RPMI7951 (cell line): ENCODE measurements at regions not wholly inside any gene's neighbourhood (a gene's known extent, or its start where the extent isn't known, plus 50 kb on each side); places are given as distances from the start of the nearest gene placed in this dataset.
"Not testable (repeated sequence)": the region's sequence is repeated elsewhere in the genome, so short reads cannot be mapped to it uniquely, and the experiment has no call there.

Source experiments
- DNase-seq: peaks from one replicate; pipeline ENCODE4 v3.0.0-alpha.2; 2012; ENCODE audit warnings: low read depth

DNA sequence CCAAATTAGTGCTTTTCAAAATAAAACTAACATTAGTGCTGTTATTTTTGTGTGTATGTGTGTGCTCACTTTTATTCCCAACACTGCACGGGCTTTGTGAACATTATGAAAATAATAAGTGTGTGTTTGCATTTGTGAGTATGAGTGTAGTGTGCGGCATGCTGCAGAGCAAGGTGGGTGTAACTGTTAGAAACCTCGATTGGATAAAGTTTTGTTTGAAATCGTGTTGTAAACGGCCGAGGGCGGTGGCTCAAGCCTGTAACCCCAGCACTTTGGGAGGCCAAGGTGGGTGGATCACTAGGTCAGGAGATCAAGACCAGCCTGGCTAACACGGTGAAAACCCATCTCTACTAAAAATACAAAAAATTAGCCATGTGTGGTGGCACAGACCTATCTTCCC, 352.0 kb downstream of the MDFIC start:
- DNase-seq, result not testable (repeated sequence)

- no peak for DNase-seq
These were observed 351.4 kb downstream of the MDFIC start for GRCh38 chr7:115273139-115273772.

- no peak for DNase-seq
These were observed 349.7 kb downstream of the MDFIC start for GRCh38 chr7:115271332-115272235.

DNA sequence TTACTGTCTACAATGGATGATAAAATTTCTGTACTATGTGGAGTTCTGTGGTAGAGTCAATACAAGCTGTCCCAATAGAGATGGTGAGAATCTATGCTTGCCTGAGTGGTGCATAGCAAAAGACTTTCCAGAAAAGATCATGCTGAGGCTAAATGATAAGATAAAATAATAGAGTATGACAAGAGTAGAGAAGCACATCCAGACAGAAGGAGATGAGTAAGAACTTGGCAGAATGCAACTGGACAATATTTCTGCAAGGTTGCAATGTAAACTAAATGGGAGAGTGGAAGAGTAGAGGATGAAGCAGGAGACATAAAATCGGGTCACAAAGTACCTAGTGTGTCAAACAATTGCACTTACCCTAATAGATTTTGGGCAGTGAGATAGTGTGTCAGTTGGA, 347.6 kb downstream of the MDFIC start:
- no peak for DNase-seq

DNA sequence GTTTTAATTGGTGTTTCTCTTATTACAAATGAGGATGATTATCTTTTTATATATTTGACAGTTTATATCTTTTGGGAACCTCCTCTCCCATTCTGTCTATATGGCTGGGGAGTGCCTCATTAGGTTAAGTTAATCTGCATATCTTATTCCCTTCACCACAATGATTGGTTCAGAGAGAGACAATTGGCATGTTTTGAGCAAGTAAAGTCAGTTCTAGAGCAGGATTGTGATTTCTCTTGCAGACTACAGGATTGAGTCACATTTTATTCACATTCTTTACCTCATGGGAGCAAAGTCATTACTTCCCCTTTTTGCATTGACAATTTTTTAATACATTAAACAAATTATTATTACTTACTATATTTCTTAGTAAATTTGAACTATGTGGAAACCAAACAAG, 345.6 kb downstream of the MDFIC start:
- no peak for DNase-seq

GRCh38 chr7:115260381-115260780, 338.5 kb downstream of the MDFIC start:
- no peak for DNase-seq

- no peak for DNase-seq
These were observed 330.6 kb downstream of the MDFIC start for GRCh38 chr7:115252461-115252860.

GRCh38 chr7:115249080-115249479, 327.2 kb downstream of the MDFIC start:
- no peak for DNase-seq

DNA sequence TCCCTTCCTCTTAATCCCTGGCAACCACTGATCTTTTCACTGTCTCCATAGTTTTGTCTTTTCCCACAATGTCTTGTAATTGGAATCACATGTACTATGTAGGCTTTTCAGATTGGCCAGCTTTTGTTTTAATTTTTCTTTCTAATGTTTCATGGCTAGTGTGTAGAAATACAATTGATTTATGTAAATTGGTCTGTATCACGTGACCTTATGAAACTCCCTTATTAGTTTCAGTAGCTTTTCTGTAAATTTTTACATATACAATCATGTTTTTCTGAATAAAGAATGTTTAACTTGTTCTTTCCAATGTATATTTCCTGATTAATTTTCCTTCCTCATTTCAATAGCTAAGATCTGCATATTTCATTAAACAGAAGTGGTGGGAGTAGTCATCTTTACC, 319.3 kb downstream of the MDFIC start:
- no peak for DNase-seq

- no peak for DNase-seq
These were observed 318.3 kb downstream of the MDFIC start for GRCh38 chr7:115240242-115240641.

DNA sequence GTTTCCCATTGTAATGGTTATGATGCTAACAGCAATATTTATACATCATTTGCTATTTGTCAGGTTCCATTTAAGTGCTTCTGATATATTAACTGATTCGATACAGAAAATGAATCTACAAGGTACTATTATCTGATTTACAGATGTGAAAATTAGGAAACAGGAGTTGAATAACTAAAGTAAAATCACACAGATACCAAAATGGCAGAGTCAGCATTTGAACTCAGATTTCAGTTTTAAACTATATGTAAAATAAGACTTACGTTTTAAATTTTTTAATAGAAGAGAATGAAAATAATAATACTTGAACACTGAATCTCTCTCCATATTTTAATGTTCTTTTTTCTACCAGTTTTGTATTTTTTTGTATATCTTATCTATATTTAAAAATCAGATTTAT, 313.2 kb downstream of the MDFIC start:
- DNase-seq, result no peak

DNA sequence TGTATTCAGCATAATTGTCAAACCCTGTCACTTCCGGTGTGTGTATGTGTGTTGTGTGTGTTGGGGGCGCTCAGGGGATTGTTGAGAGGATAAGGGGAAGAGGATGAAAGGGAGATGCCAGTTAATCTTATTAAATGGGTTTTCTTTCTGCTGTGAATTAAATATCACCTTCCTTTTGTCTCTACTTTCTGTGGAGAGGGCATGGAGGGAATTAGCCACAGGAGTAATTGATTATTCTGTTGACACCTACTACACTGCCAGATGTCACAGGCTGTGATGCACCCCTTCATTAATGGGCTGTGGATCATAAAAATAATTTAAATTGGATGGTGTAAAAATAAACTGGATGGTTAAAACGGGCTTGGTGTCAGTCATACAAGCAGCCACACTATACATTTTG, 311.9 kb downstream of the MDFIC start:
- DNase-seq, result no peak

DNA sequence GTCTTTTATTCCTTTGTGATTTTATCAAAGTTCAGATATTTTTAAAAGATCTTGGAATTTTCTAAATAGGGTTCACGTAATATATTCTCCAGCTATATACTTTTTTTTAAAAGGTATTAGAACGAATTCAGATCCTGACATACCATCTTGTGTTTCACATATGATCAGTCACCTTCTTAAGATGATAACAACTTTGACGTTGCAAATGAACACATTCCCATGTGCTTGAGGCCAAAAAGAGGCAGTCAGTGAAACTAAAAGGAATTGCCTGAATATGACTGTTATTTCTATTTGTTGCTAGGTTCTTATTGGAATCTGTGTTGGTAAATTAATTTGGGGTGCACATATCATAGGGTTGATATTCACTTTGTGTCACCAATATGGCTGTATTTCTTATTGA, 310.1 kb downstream of the MDFIC start:
- no peak for DNase-seq

GRCh38 chr7:115230882-115231571, 309.1 kb downstream of the MDFIC start:
- peak; percentile 85 for DNase-seq

DNA sequence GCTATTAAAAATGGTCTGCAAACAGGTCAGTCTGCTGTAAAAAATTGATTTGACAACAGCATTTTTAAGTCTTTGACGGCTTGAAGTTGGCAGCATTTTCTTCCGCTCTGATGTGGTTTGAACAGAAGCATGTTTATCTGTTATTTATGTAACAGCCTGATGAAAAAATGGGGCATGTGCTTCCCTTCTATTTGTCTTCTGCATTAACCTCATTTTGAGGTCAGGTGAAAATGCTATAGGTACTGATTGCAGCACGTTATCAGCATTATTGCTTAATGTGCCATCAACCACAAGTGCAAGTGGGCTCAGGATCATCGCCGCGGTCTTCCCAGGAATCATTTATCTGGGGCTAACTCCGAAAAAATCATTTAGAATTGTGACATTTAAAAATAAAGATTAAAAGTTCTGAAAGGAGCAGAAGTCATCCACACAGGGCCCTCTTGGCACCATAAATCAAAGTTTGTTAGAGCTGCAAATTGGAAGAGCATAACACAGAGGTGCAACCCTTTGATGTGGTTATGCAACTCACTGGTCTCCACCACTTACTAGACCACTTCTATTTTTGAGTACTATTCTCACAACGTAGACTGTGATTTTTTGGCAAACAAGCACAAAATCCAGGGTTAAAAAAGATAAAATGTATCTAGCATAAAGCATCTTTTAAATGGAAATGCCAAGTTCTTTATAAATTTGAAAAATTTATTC, 307.7 kb downstream of the MDFIC start:
- DNase-seq, result peak; percentile 23

- no peak for DNase-seq
These were observed 305.8 kb downstream of the MDFIC start for GRCh38 chr7:115227473-115228235.

- no peak for DNase-seq
These were observed 304.5 kb downstream of the MDFIC start for GRCh38 chr7:115226410-115226809.

GRCh38 chr7:115224922-115225321, 303.0 kb downstream of the MDFIC start:
- DNase-seq, result no peak

GRCh38 chr7:115223959-115224358, 302.1 kb downstream of the MDFIC start:
- no peak for DNase-seq

DNA sequence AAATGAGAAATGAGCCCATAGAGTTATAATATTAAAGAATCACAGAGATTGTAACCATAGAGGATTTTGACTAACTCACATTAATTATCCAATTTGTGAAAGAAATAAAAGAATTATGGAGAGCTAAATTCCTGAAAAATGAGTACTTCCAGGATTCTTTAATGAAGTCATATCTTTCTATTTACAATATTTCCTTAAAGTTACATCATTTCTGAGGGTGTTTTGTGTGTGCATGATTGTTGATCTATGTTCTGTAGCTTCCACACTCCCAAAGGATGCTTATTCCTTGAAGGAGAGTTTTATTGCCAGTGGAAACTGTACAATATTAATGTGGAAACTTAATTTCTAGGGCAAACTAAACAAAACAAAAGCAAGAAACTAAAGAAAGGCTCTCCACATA, 299.6 kb downstream of the MDFIC start:
- no peak for DNase-seq

- no peak for DNase-seq
These were observed 296.2 kb downstream of the MDFIC start for GRCh38 chr7:115218076-115218475.
